ENCODE measurements at regions not wholly inside any gene's neighbourhood (a gene's known extent, or its start where the extent isn't known, plus 50 kb on each side); places are given as distances from the start of the nearest gene placed in this dataset.

DNA sequence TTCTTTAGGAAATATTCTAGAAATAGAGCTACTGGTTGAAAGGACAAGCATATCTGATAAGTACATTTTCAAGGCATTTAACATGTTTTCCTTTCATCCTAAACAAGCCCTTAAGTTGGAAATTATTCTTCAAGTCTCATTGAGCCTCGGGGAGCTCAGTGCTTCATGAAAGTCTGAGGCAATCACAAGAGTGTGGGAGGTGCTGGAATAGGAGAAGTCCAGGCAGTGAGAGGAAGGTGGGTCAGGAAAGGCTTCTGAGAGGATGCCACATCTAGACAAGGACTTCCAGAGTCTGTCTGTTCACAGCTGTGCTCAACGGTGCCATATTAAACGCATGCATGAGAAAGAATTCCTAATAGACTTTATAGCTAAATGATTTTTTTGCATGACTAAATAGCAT, 69.8 kb downstream of the CD83 start:
- intact Hi-C loops (cut with micrococcal nuclease) = no loop called here

DNA sequence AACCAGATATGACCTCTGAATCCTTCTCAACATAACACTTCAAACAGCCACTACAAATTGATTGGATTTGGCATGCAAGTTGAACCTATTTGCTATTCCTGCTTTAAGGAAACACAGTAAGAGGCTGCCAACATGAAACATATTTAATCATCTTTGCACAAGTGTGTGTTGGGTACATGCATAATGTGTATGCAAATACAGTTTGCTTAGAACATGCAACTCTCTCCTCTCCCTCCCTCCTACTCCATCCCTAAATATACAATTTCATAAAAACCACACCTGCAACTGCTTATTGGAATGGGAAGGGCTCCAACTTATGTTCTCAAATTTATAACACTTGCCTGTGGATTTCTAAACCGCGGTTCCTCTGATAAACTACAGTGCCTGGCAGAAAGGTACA, 71.5 kb downstream of the CD83 start:
- intact Hi-C loops (cut with micrococcal nuclease) = no loop called here

DNA sequence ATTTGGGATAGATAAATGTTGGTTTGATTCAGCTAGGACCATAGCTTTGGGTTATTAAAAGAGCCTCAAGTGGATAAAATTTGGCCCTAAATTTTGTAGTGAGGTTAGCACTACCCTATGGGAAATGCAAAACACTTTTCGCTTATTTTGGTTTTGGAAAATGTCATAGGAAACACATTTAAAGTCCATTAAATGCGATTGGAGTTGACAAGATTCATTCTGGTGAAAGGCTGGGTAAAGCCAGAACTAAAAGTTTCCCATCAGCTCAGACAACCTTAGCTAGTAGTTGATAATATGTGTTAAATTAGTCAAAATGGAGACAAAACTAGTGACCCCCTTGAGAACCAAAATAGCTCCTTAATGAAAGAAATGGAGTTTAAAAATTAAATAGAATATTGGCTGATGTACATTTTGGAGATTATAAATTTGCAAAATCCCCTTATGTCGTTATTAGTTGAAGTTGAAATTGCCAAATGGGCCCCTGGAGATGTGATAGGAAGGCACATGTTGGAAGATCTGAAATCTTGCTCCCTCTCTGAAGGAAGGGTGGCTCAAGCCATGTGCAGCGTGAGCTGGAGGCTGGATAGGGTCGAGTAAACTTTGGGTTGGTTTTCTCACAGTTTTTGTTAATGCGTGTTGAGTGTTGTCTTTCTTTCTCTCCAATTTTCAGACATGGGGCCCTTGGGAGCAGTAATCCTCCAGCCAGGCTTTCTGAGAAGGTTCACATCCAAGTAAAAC, 72.8 kb downstream of the CD83 start:
- intact Hi-C loops (cut with micrococcal nuclease) = no loop called here

- intact Hi-C loops (cut with micrococcal nuclease) = no loop called here
These were observed 73.3 kb downstream of the CD83 start for GRCh38 chr6:14190929-14191224.

DNA sequence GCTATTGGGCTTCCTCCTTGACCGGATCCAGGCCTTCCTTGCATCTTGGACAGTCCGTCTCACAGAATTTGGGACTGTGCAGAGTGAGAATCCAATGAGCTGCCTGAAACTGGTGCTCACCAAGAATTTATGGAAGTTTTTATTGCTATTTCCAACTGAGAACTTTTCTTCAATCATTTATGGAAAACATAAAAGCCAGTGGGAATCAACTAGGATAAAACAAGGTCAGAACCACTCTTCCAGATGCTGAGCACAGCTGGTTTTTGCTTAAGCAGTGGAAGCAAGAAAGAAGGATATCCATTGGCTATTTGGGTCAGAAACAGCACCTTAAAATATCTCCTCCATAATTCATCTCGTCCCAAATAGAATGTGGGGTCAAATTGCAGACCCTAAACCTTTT, 74.2 kb downstream of the CD83 start:
- intact Hi-C loops (cut with micrococcal nuclease) = no loop called here

GRCh38 chr6:14192216-14192788, 74.7 kb downstream of the CD83 start:
- intact Hi-C loops (cut with micrococcal nuclease) = no loop called here

- intact Hi-C loops (cut with micrococcal nuclease) = no loop called here
These were observed 76.0 kb downstream of the CD83 start for GRCh38 chr6:14193524-14193923.

DNA sequence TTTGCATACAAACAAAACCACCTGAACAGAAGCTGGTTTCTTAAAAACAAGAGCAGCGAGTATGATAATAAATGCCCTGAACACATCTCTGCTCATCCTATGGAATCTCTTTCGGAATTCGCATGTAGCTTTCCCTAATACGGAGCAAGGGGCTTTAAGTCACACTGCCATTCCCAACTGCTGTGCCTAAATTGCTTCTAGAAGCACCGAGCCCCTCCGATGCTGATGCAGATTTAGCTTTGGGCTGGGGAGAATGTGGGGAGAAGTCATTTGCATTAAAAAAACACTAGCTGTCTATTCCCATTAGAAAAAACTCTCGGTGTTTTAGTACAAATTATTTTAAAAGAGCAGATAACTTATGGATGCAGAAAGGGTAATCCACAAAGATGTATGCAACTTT, 76.9 kb downstream of the CD83 start:
- intact Hi-C loops (cut with micrococcal nuclease) = no loop called here

DNA sequence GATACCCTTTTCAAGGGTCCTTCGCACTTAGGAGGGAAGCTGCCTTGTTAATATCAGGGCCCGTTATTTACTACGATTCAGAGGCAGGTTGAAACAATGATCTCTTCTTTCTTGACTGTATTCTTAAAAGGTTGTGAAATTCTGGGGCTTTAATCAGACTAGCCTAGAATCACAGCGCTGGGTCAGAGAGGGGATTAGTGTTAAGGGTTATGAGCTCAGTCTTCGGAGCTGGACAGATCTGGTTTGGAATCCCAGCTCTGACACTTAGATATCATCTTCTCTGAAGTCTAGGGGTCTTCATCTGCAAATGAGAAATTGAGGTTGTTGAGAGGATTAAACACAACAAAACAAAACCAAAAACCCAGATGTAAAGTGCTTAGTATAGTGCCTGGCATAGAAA, 77.4 kb downstream of the CD83 start:
- intact Hi-C loops (cut with micrococcal nuclease) = no loop called here

- intact Hi-C loops (cut with micrococcal nuclease) = no loop called here
These were observed 78.5 kb downstream of the CD83 start for GRCh38 chr6:14196026-14196425.

DNA sequence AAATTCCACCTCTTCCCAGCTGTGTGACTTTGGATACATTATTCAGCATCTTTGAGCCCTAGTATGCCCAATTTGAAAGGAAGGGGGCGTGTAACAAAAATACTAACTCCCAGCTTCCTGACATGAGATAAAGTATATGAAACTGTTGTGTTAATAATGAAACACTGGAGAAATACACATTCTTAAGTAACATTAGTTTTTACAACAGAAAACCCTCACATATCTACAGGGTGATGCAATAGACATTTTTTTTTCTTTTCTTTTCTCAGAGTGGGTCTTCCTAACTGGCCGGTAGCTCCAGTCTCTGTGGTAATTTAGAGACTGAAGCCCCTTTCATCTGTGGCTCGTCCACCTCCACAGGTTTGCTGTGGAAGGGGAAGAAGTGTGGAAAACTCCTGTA, 79.5 kb downstream of the CD83 start:
- intact Hi-C loops (cut with micrococcal nuclease) = no loop called here

- intact Hi-C loops (cut with micrococcal nuclease) = no loop called here
These were observed 82.5 kb downstream of the CD83 start for GRCh38 chr6:14200047-14200446.

- intact Hi-C loops (cut with micrococcal nuclease) = no loop called here
These were observed 85.4 kb downstream of the CD83 start for GRCh38 chr6:14202947-14203346.

- intact Hi-C loops (cut with micrococcal nuclease) = loop anchor here (5.0 kb wide), 2 partner anchors 299 to 1191 kb away; no protein-coding TSS in a partner anchor
These were observed 88.8 kb downstream of the CD83 start for GRCh38 chr6:14206391-14206790.

DNA sequence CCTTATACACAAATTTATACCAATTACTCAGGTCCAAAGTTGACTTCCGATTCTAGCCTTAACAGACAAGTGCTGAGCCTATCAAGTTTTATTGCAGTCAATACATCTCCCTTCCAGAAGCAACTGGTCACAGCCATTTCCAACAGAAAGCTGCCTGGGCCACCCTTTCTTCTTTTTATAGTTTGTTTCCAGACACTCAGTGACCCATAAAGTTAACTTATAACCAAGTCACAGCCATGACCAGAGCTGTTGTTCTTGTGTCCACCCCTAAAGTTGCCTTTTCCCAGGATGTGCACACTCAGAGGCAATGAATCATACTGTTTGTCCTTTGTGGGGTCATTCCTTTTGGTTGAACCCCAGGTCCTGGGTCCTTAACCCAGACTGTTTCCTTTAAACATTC, 89.9 kb downstream of the CD83 start:
- intact Hi-C loops (cut with micrococcal nuclease) = loop anchor here (5.0 kb wide), 2 partner anchors 300 to 1190 kb away; no protein-coding TSS in a partner anchor

DNA sequence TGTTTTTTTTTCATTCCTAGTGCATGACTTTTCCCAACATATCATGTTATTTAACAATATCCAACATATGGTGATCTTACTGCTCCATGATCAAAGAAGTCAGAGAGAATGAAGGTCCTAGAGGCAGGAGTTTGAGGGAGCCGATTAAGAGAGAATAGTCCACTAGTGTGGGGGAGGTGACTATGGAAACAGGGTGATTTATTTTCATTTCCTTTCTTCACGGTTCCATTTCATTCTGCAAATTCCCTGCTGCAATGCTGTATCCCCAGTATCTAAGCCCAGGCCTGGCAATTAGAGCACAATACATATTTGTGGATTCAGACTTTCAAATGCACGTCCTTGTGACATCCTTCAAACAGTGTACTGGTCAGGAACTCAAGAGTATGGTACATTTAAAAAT, 91.4 kb downstream of the CD83 start:
- intact Hi-C loops (cut with micrococcal nuclease) = loop anchor here (5.0 kb wide), 2 partner anchors 302 to 1188 kb away; no protein-coding TSS in a partner anchor

- intact Hi-C loops (cut with micrococcal nuclease) = loop anchor here (2.0 to 10.0 kb wide), 4 partner anchors 241 to 1232 kb away; no protein-coding TSS in a partner anchor
These were observed 92.5 kb downstream of the CD83 start for GRCh38 chr6:14210077-14210476.

GRCh38 chr6:14210663-14211561, 93.3 kb downstream of the CD83 start:
- intact Hi-C loops (cut with micrococcal nuclease) = loop anchor here (1.0 to 10.0 kb wide), 10 partner anchors 66 to 1412 kb away; no protein-coding TSS in a partner anchor

DNA sequence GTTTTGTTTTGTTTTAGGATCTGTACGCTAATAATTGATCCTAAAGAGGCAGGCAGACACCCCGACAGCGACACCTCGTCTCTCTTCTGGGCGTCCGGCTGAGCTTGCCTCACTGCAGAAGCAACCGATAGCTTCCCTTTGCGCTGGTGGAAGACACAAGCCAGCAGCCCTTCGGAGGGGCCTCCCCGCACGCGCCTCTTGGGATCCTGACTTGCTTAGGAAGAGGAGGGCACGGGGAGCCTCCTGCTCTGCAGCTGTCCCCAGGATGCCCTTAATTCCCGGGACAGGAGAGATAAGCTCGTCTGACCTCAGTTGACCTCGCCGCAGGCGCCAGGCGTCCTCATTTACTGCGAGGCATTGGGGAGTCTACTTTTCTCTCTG, 94.0 kb downstream of the CD83 start:
- intact Hi-C loops (cut with micrococcal nuclease) = loop anchor here (1.0 to 10.0 kb wide), 10 partner anchors 66 to 1412 kb away; no protein-coding TSS in a partner anchor

GRCh38 chr6:14212020-14212419, 94.4 kb downstream of the CD83 start:
- intact Hi-C loops (cut with micrococcal nuclease) = loop anchor here (1.0 to 10.0 kb wide), 5 partner anchors 105 to 1230 kb away; no protein-coding TSS in a partner anchor

DNA sequence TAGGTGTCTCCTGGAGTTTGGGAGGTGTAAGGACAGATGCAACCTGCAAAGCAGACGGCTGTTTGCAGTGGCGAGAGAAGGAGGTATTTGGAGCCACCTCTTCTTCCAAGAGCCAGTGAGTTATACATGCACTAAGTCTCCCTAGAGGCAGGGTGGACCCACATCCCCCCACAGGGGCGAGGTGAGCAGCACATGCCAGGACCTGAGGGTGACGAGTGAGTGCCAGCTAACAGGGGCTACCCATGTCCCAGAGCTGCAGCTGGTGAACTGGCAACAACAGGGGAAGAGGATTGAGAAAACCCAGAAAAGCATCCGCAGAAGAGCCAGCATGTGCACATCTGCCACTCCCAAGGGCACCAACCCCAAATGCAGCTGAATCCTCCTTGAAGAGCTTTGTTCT, 95.1 kb downstream of the CD83 start:
- intact Hi-C loops (cut with micrococcal nuclease) = loop anchor here (1.0 to 10.0 kb wide), 5 partner anchors 104 to 1230 kb away; no protein-coding TSS in a partner anchor

Measured in T-helper 1 cell treated with Interleukin-12 subunit alpha and Interleukin-12 subunit beta and Interleukin-4 antibody, amounts not matched to agents 30 ng/mL and 1 ng/mL, for 36 hours (primary cell).